H9 (cell line): ENCODE measurements at regions not wholly inside any gene's neighbourhood (a gene's known extent, or its start where the extent isn't known, plus 50 kb on each side); places are given as distances from the start of the nearest gene placed in this dataset.

ENCODE experiments used
- DNase-seq: peaks from one replicate; pipeline ENCODE4 v3.0.0-alpha.2; 2017
- H2AFZ ChIP-seq: one replicate; pipeline ENCODE4 v1.6.1; 2013; ENCODE audit warnings: mild to moderate bottlenecking, low read length, control low read depth, moderate library complexity
- H2AK5ac ChIP-seq: 2 replicates; pipeline ENCODE4 v1.6.1; 2013; ENCODE audit warnings: low read length, control low read depth, mixed read lengths; ENCODE audit not compliant: insufficient read length
- H2BK120ac ChIP-seq: one replicate; pipeline ENCODE4 v1.6.1; 2013; ENCODE audit warnings: low read depth, mild to moderate bottlenecking, low read length, control low read depth, inconsistent platforms; ENCODE audit not compliant: poor library complexity, severe bottlenecking
- H2BK12ac ChIP-seq: 2 replicates; pipeline ENCODE4 v1.6.1; 2013; ENCODE audit warnings: low read length, control low read depth, mixed read lengths, low read depth; ENCODE audit not compliant: insufficient read length
- H2BK15ac ChIP-seq: 2 replicates; pipeline ENCODE4 v1.6.1; 2013; ENCODE audit warnings: low read depth, low read length, control low read depth
- H2BK20ac ChIP-seq: one replicate; pipeline ENCODE4 v1.6.1; 2013; ENCODE audit warnings: low read depth, mild to moderate bottlenecking, low read length, control low read depth, inconsistent platforms; ENCODE audit not compliant: poor library complexity, severe bottlenecking
- H2BK5ac ChIP-seq: 2 replicates; pipeline ENCODE4 v1.6.1; 2013; ENCODE audit warnings: low read length, control low read depth, mixed read lengths; ENCODE audit not compliant: insufficient read length
- H3K14ac ChIP-seq: 2 replicates; pipeline ENCODE4 v1.6.1; 2013; ENCODE audit warnings: low read length, control low read depth; ENCODE audit not compliant: insufficient read depth
- H3K18ac ChIP-seq: 2 replicates; pipeline ENCODE4 v1.6.1; 2013; ENCODE audit warnings: low read depth, mild to moderate bottlenecking, mixed read lengths, low read length, control low read depth; ENCODE audit not compliant: insufficient read length
- H3K23ac ChIP-seq: 2 replicates; pipeline ENCODE4 v1.6.1; 2013; ENCODE audit warnings: low read length, control low read depth, mixed read lengths, low read depth; ENCODE audit not compliant: insufficient read length
- H3K23me2 ChIP-seq: 2 replicates; pipeline ENCODE4 v1.6.1; 2013; ENCODE audit warnings: low read depth, mild to moderate bottlenecking, mixed read lengths, low read length, control low read depth; ENCODE audit not compliant: insufficient read length, poor library complexity, severe bottlenecking
- H3K27ac ChIP-seq: 2 replicates; pipeline ENCODE4 v1.5.1; 2013; ENCODE audit warnings: low read length, control low read depth, mixed read lengths, low read depth; ENCODE audit not compliant: insufficient read length
- H3K27me3 ChIP-seq: 2 replicates; pipeline ENCODE4 v1.6.1; 2013; ENCODE audit warnings: low read length, control low read depth, inconsistent platforms; ENCODE audit not compliant: insufficient read depth
- H3K4ac ChIP-seq: 2 replicates; pipeline ENCODE4 v1.6.1; 2013; ENCODE audit warnings: low read depth, mild to moderate bottlenecking, control low read depth, inconsistent platforms, low read length, moderate library complexity
- H3K4me1 ChIP-seq: 2 replicates; pipeline ENCODE4 v1.6.1; 2013; ENCODE audit warnings: low read length, control low read depth, inconsistent platforms; ENCODE audit not compliant: insufficient read depth
- H3K4me2 ChIP-seq: 2 replicates; pipeline ENCODE4 v1.6.1; 2013; ENCODE audit warnings: low read length, control low read depth, mixed read lengths; ENCODE audit not compliant: insufficient read length, insufficient read depth
- H3K56ac ChIP-seq: 2 replicates; pipeline ENCODE4 v1.6.1; 2013; ENCODE audit warnings: low read depth, mild to moderate bottlenecking, mixed read lengths, low read length, control low read depth; ENCODE audit not compliant: insufficient read length
- H3K79me1 ChIP-seq: 2 replicates; pipeline ENCODE4 v1.6.1; 2013; ENCODE audit warnings: low read depth, mild to moderate bottlenecking, moderate library complexity, low read length, control low read depth, inconsistent platforms; ENCODE audit not compliant: insufficient read depth, poor library complexity, severe bottlenecking
- H3K79me2 ChIP-seq: 2 replicates; pipeline ENCODE4 v1.6.1; 2013; ENCODE audit warnings: low read length, control low read depth, inconsistent platforms; ENCODE audit not compliant: insufficient read depth
- H3K9ac ChIP-seq: 2 replicates; pipeline ENCODE4 v1.6.1; 2013; ENCODE audit warnings: low read length, control low read depth, mixed read lengths; ENCODE audit not compliant: insufficient read length; ENCODE audit errors: extremely low read depth
- H3K9me3 ChIP-seq: one replicate; pipeline ENCODE4 v1.6.1; 2013; ENCODE audit warnings: low read depth, low read length, inconsistent platforms; ENCODE audit not compliant: control insufficient read depth
- H3T11ph ChIP-seq: one replicate; pipeline ENCODE4 v1.6.1; 2013; ENCODE audit warnings: mild to moderate bottlenecking, low read length, control low read depth, inconsistent platforms
- H4K20me1 ChIP-seq: one replicate; pipeline ENCODE4 v1.6.1; 2013; ENCODE audit not compliant: control insufficient read depth, insufficient read length, insufficient read depth
- H4K5ac ChIP-seq: 2 replicates; pipeline ENCODE4 v1.6.1; 2013; ENCODE audit warnings: low read depth, mild to moderate bottlenecking, mixed read lengths, low read length, control low read depth; ENCODE audit not compliant: insufficient read length
- H4K8ac ChIP-seq: replicated peaks from 2 replicates; pipeline ENCODE4 v1.6.1; 2013; ENCODE audit warnings: low read length, control low read depth, mixed read lengths, low read depth; ENCODE audit not compliant: insufficient read length
- H4K91ac ChIP-seq: 2 replicates; pipeline ENCODE4 v1.6.1; 2013; ENCODE audit warnings: low read depth, mild to moderate bottlenecking, moderate library complexity, mixed read lengths, low read length, control low read depth; ENCODE audit not compliant: insufficient read length
- H3K27ac Mint-ChIP-seq, 3 experiments: 2 replicates in 2 of 3; 3 replicates in 1 of 3; pipeline ENCODE4 v1.8.0; 2020 to 2021; ENCODE audit warnings: mixed read lengths in 3 of 3, mild to moderate bottlenecking in 1 of 3, moderate library complexity in 1 of 3
- H3K27me3 Mint-ChIP-seq: 2 replicates; pipeline ENCODE4 v1.8.0; 2021; ENCODE audit warnings: low read depth, mild to moderate bottlenecking, moderate library complexity, mixed read lengths
- H3K36me3 Mint-ChIP-seq, 3 experiments: 2 replicates in 2 of 3; 3 replicates in 1 of 3; pipeline ENCODE4 v1.8.0; 2020 to 2021; ENCODE audit warnings: low read depth in 3 of 3, mixed read lengths in 3 of 3; ENCODE audit not compliant: insufficient read depth in 1 of 3
- H3K4me1 Mint-ChIP-seq, 2 experiments: 2 replicates each; pipeline ENCODE4 v1.8.0; 2020; ENCODE audit warnings: mixed read lengths in 2 of 2
- H3K4me3 Mint-ChIP-seq, 2 experiments: 2 replicates in 1 of 2; 3 replicates in 1 of 2; pipeline ENCODE4 v1.8.0; 2020 to 2021; ENCODE audit warnings: mild to moderate bottlenecking in 2 of 2, mixed read lengths in 2 of 2, moderate library complexity in 1 of 2
- H3K9me3 Mint-ChIP-seq, 2 experiments: 2 replicates in 1 of 2; 3 replicates in 1 of 2; pipeline ENCODE4 v1.8.0; 2020; ENCODE audit warnings: mild to moderate bottlenecking in 2 of 2, mixed read lengths in 2 of 2, moderate library complexity in 1 of 2
- CTCF ChIP-seq: fragments of 200-600 bp; sonication (generic); conservative IDR thresholded peaks from 3 replicates; pipeline ENCODE4 v1.8.0; 2021; ENCODE audit warnings: antibody characterized with exemption, mild to moderate bottlenecking
- WGBS: extraction: QIAGEN DNeasy Blood & Tissue Kit; methylation state at CpG from one replicate; pipeline ENCODE4 v1.1.7; 2013; ENCODE audit warnings: missing lambda C conversion rate, low lambda C conversion rate, mixed read lengths; ENCODE audit not compliant: insufficient read length; ENCODE audit errors: extremely low coverage; 5-methylcytosine and 5-hydroxymethylcytosine counted together

- Histone ChIP-seq H3K23ac (no peak overlapping the region), H3K27ac (no peak overlapping the region), H2BK5ac (no peak overlapping the region), H3T11ph (no peak overlapping the region), H4K8ac (no peak overlapping the region), H2BK12ac (no peak overlapping the region), H3K18ac (no peak overlapping the region), H3K4ac (no peak overlapping the region), H3K79me2 (no peaks in the 10 kb centered on the region), H3K4me2 (no peak overlapping the region), H3K79me1 (no peaks in the 10 kb centered on the region), H3K9me3 (no peaks in the 10 kb centered on the region), H2BK20ac (no peak overlapping the region), H3K56ac (no peak overlapping the region), H2AK5ac (no peak overlapping the region), H3K27me3 (no peaks in the 10 kb centered on the region), H3K23me2 (no peaks in the 10 kb centered on the region), H2BK120ac (no peak overlapping the region), H3K9ac (no peak overlapping the region), H2BK15ac (no peak overlapping the region), H2AFZ (no peak overlapping the region), H4K20me1 (no peaks in the 10 kb centered on the region), H3K4me1 (no peaks in the 10 kb centered on the region), H4K5ac (no peak overlapping the region), H3K14ac (no peak overlapping the region), H4K91ac (no peak overlapping the region)
- H3K4me1 Mint-ChIP-seq: peaks cover 0 to 4% of the 10 kb centered on the region in 2 experiments; a peak in 2 of 4 replicates
- H3K9me3 Mint-ChIP-seq: peaks cover 2% of the 10 kb centered on the region in 2 experiments; a peak in 2 of 5 replicates
- no peak for TF ChIP-seq CTCF
- no peak for DNase-seq
- no CpG with 5 or more reads among the region's 1 CpG for WGBS
- H3K4me3 Mint-ChIP-seq: no peak overlapping the region
- no peaks in the 10 kb centered on the region; a peak in 1 of 7 replicates for H3K36me3 Mint-ChIP-seq
- H3K27me3 Mint-ChIP-seq: no peaks in the 10 kb centered on the region
- no peak overlapping the region for H3K27ac Mint-ChIP-seq
These were observed 91.6 kb downstream of the ZC3H11B start for GRCh38 chr1:219521325-219521724.
